ENCODE measurements at regions not wholly inside any gene's neighbourhood (a gene's known extent, or its start where the extent isn't known, plus 50 kb on each side); places are given as distances from the start of the nearest gene placed in this dataset.
"Not testable (repeated sequence)": the region's sequence is repeated elsewhere in the genome, so short reads cannot be mapped to it uniquely, and the experiment has no call there.

GRCh38 chr12:47367912-47368537 lies 288.3 kb upstream of the AMIGO2 start:
- DNase-seq: no peak

- DNase-seq: no peak
Measured at GRCh38 chr12:47366579-47366978, 286.8 kb upstream of the AMIGO2 start.

GRCh38 chr12:47366157-47366556 lies 286.4 kb upstream of the AMIGO2 start:
- no peak for DNase-seq

GRCh38 chr12:47365443-47366076 lies 285.8 kb upstream of the AMIGO2 start:
- not testable (repeated sequence) for DNase-seq

GRCh38 chr12:47364261-47364660 lies 284.5 kb upstream of the AMIGO2 start:
- DNase-seq: no peak

GRCh38 chr12:47362126-47362705 lies 282.5 kb upstream of the AMIGO2 start:
- no peak for DNase-seq

GRCh38 chr12:47361389-47362021 lies 281.7 kb upstream of the AMIGO2 start:
- DNase-seq: no peak

- DNase-seq: no peak
Measured at GRCh38 chr12:47360771-47361388, 281.1 kb upstream of the AMIGO2 start.

- no peak for DNase-seq
Measured at GRCh38 chr12:47360093-47360480, 280.3 kb upstream of the AMIGO2 start.

- DNase-seq: no peak
Measured at GRCh38 chr12:47359310-47360092, 279.7 kb upstream of the AMIGO2 start.

GRCh38 chr12:47357006-47357405 lies 277.2 kb upstream of the AMIGO2 start:
- DNase-seq: not testable (repeated sequence)

GRCh38 chr12:47356129-47356700 lies 276.5 kb upstream of the AMIGO2 start:
- peak; percentile 91 for DNase-seq

- DNase-seq: no peak
Measured at GRCh38 chr12:47353508-47353907, 273.7 kb upstream of the AMIGO2 start.

GRCh38 chr12:47352067-47352466 lies 272.3 kb upstream of the AMIGO2 start:
- DNase-seq: no peak

GRCh38 chr12:47351526-47351925 lies 271.8 kb upstream of the AMIGO2 start:
- no peak for DNase-seq

GRCh38 chr12:47350062-47350408 lies 270.3 kb upstream of the AMIGO2 start:
- peak; percentile 59 for DNase-seq

GRCh38 chr12:47349137-47350061 lies 269.6 kb upstream of the AMIGO2 start:
- DNase-seq: peak; percentile 2

- no peak for DNase-seq
Measured at GRCh38 chr12:47348206-47348605, 268.4 kb upstream of the AMIGO2 start.

- DNase-seq: no peak
Measured at GRCh38 chr12:47346251-47347019, 266.7 kb upstream of the AMIGO2 start.

Data from MV-4-11 (cell line).